H1 (cell line): ENCODE measurements at regions not wholly inside any gene's neighbourhood (a gene's known extent, or its start where the extent isn't known, plus 50 kb on each side); places are given as distances from the start of the nearest gene placed in this dataset.
"Not testable (repeated sequence)": the region's sequence is repeated elsewhere in the genome, so short reads cannot be mapped to it uniquely, and the experiment has no call there.

Source experiments
- CTCF ChIA-PET: fragments of 300-600 bp; sonication (Branson Sonifier 250); formaldehyde crosslinking; loops from one replicate; lab custom pipeline; 2021; ENCODE audit not compliant: partially characterized antibody; lab: Charles Lee
- POLR2A ChIA-PET: fragments of 300-600 bp; sonication (Branson Sonifier 250); formaldehyde crosslinking; loops from one replicate; lab custom pipeline; 2021; ENCODE audit warnings: inconsistent platforms; ENCODE audit not compliant: partially characterized antibody; lab: Charles Lee
- DNase-seq, 2 experiments: peaks; one replicate each; pipeline versions ENCODE4 v3.0.0 to v3.0.0-alpha.2; 2010 to 2022; ENCODE audit warnings: low spot score in 2 of 2, low read depth in 1 of 2, mixed read lengths in 1 of 2
- FAIRE-seq: peaks from 2 replicates; lab custom pipeline; 2011; peaks lifted over from hg19 to GRCh38; lab: Jason Lieb, UNC
- H2AFZ ChIP-seq: 2 replicates; pipeline ENCODE4 v1.8.1; 2012; ENCODE audit warnings: low read length, inconsistent platforms
- H2AK5ac ChIP-seq: 2 replicates; pipeline ENCODE4 v1.6.1; 2013; ENCODE audit warnings: low read depth, low read length
- H2BK120ac ChIP-seq: replicated peaks from 2 replicates; pipeline ENCODE3; 2013; ENCODE audit warnings: low read depth, low read length, inconsistent platforms
- H2BK12ac ChIP-seq: 2 replicates; pipeline ENCODE4 v1.6.1; 2013; ENCODE audit warnings: low read depth, low read length
- H2BK15ac ChIP-seq: 2 replicates; pipeline ENCODE4 v1.6.1; 2013; ENCODE audit warnings: low read length
- H2BK20ac ChIP-seq: 2 replicates; pipeline ENCODE4 v1.6.1; 2013; ENCODE audit warnings: low read length
- H2BK5ac ChIP-seq: 2 replicates; pipeline ENCODE4 v1.6.1; 2013; ENCODE audit warnings: low read depth, low read length
- H3K14ac ChIP-seq: 2 replicates; pipeline ENCODE4 v1.6.1; 2013; ENCODE audit warnings: inconsistent platforms; ENCODE audit not compliant: insufficient read length
- H3K18ac ChIP-seq: 2 replicates; pipeline ENCODE4 v1.6.1; 2013; ENCODE audit warnings: low read length; ENCODE audit errors: extremely low read depth
- H3K23ac ChIP-seq: 2 replicates; pipeline ENCODE4 v1.6.1; 2013; ENCODE audit warnings: inconsistent platforms; ENCODE audit not compliant: insufficient read length
- H3K23me2 ChIP-seq: 2 replicates; pipeline ENCODE4 v1.6.1; 2013; ENCODE audit warnings: low read depth, low read length
- H3K27ac ChIP-seq: 2 replicates; pipeline ENCODE4 v1.6.1; 2011; ENCODE audit warnings: low read depth, low read length, inconsistent platforms
- H3K27me3 ChIP-seq, 4 experiments: replicated peaks in 1 of 4; 1 replicate in 1 of 4; 2 replicates in 3 of 4; pipeline versions ENCODE4 v1.6.1 to v1.8.1; 2011 to 2013; ENCODE audit warnings: low read length in 3 of 4, mild to moderate bottlenecking in 3 of 4, inconsistent platforms in 2 of 4, mixed read lengths in 2 of 4, moderate library complexity in 1 of 4; ENCODE audit not compliant: control insufficient read depth in 3 of 4, insufficient read depth in 3 of 4; ENCODE audit errors: extremely low read depth in 1 of 4
- H3K36me3 ChIP-seq, 4 experiments: 2 replicates each; pipeline versions ENCODE4 v1.6.1 to v1.8.1; 2011 to 2013; ENCODE audit warnings: mild to moderate bottlenecking in 4 of 4, low read length in 3 of 4, moderate library complexity in 2 of 4, control low read depth in 1 of 4, inconsistent platforms in 1 of 4; ENCODE audit not compliant: insufficient read depth in 4 of 4, control insufficient read depth in 2 of 4
- H3K4ac ChIP-seq: replicated peaks from 2 replicates; pipeline ENCODE3; 2013; ENCODE audit warnings: low read length, low read depth, mixed read lengths, inconsistent platforms; ENCODE audit not compliant: insufficient read length
- H3K4me1 ChIP-seq, 4 experiments: replicated peaks in 1 of 4; 1 replicate in 1 of 4; 2 replicates in 3 of 4; pipeline versions ENCODE4 v1.6.1 to v1.8.1; 2011 to 2013; ENCODE audit warnings: low read length in 3 of 4, inconsistent platforms in 2 of 4, mixed read lengths in 1 of 4; ENCODE audit not compliant: insufficient read depth in 4 of 4, control insufficient read depth in 3 of 4
- H3K4me2 ChIP-seq, 2 experiments: 2 replicates each; pipeline versions ENCODE4 v1.6.1 to v1.8.1; 2011 to 2013; ENCODE audit warnings: low read depth in 2 of 2, low read length in 2 of 2, control low read depth in 1 of 2, inconsistent platforms in 1 of 2, mild to moderate bottlenecking in 1 of 2; ENCODE audit not compliant: insufficient read depth in 1 of 2
- H3K4me3 ChIP-seq, 4 experiments: fragments of 200-600, 300-600 bp in 1 of 4; sonication (generic), shearing (Covaris generic), sonication (Bioruptor Twin) in 1 of 4; 2 replicates each; pipeline versions ENCODE4 v1.5.1 to v1.8.1; 2011 to 2016; ENCODE audit warnings: low read length in 4 of 4, low read depth in 3 of 4, control low read depth in 2 of 4, inconsistent platforms in 2 of 4, mild to moderate bottlenecking in 2 of 4, mixed read lengths in 1 of 4, moderate library complexity in 1 of 4; ENCODE audit not compliant: insufficient read depth in 2 of 4; ENCODE audit errors: extremely low read depth in 1 of 4
- H3K56ac ChIP-seq: replicated peaks from 2 replicates; pipeline ENCODE3; 2013; ENCODE audit warnings: low read depth, mild to moderate bottlenecking, mixed read lengths, low read length, inconsistent platforms; ENCODE audit not compliant: insufficient read length
- H3K79me1 ChIP-seq: 2 replicates; pipeline ENCODE4 v1.6.1; 2013; ENCODE audit warnings: low read depth, low read length, control low read depth
- H3K79me2 ChIP-seq, 2 experiments: 2 replicates each; pipeline versions ENCODE4 v1.6.1 to v1.8.1; 2012 to 2013; ENCODE audit warnings: low read length in 2 of 2, mild to moderate bottlenecking in 2 of 2, inconsistent platforms in 1 of 2; ENCODE audit not compliant: insufficient read depth in 2 of 2, control insufficient read depth in 1 of 2
- H3K9ac ChIP-seq, 4 experiments: replicated peaks in 1 of 4; 1 replicate in 1 of 4; 2 replicates in 3 of 4; pipeline versions ENCODE4 v1.6.1 to v1.8.1; 2011 to 2013; ENCODE audit warnings: low read depth in 3 of 4, low read length in 3 of 4, control low read depth in 2 of 4, mild to moderate bottlenecking in 2 of 4, moderate library complexity in 2 of 4, inconsistent platforms in 1 of 4; ENCODE audit errors: extremely low read depth in 1 of 4
- H3K9me3 ChIP-seq, 2 experiments: 2 replicates each; pipeline versions ENCODE4 v1.6.1 to v1.8.1; 2012 to 2013; ENCODE audit warnings: mild to moderate bottlenecking in 2 of 2, moderate library complexity in 2 of 2, control low read depth in 1 of 2, inconsistent platforms in 1 of 2, low read depth in 1 of 2, low read length in 1 of 2, mixed read lengths in 1 of 2; ENCODE audit not compliant: insufficient read depth in 2 of 2
- H4K20me1 ChIP-seq, 2 experiments: replicated peaks in 1 of 2; 2 replicates each; pipeline versions ENCODE3 to v1.8.1; 2011 to 2013; ENCODE audit warnings: inconsistent platforms in 2 of 2, low read length in 2 of 2, mild to moderate bottlenecking in 1 of 2; ENCODE audit not compliant: insufficient read depth in 2 of 2, control insufficient read depth in 1 of 2
- H4K5ac ChIP-seq: 2 replicates; pipeline ENCODE4 v1.6.1; 2013; ENCODE audit warnings: low read length, low read depth, mixed read lengths, inconsistent platforms; ENCODE audit not compliant: insufficient read length
- H4K8ac ChIP-seq: 2 replicates; pipeline ENCODE4 v1.8.0; 2013; ENCODE audit warnings: mild to moderate bottlenecking, moderate library complexity, low read length, inconsistent platforms; ENCODE audit not compliant: insufficient read depth; ENCODE audit errors: extremely low read depth
- H4K91ac ChIP-seq: replicated peaks from 2 replicates; pipeline ENCODE3; 2013; ENCODE audit warnings: low read length, mixed read lengths, inconsistent platforms; ENCODE audit not compliant: insufficient read length
- WGBS, 2 experiments: shearing (Covaris generic) in 1 of 2; methylation state at CpG; one replicate each; pipeline versions ENCODE4 v1.1.6 to v1.1.7; 2013 to 2015; ENCODE audit warnings: low lambda C conversion rate in 2 of 2, mixed read lengths in 2 of 2, inconsistent platforms in 1 of 2, low coverage in 1 of 2, missing lambda C conversion rate in 1 of 2; ENCODE audit not compliant: insufficient replicate concordance in 2 of 2, insufficient coverage in 1 of 2, insufficient read length in 1 of 2; ENCODE audit errors: extremely low coverage in 1 of 2, missing lambda C conversion rate in 1 of 2; 5-methylcytosine and 5-hydroxymethylcytosine counted together

DNA sequence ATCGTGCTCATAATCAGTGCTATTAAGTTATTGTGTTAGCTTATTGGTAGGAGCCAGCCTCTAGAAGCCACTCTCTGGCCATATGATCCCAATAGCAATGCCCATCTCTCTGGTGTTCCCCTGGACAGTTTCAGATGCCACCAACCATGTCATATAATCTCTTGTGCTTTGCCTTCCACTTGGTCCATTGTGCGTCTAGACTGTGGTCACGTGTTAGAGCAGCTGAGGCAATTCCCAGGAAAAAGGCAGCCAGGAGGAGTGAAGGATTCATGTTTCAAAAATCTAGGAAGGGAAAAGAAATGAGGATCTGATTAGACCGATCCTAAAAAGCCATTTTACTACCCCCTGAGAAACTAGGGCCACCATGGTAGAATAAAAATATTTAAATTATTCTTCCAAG is 58.6 kb upstream of the AGAP9 start:
- H4K91ac ChIP-seq, H3K9ac ChIP-seq, H3K4ac ChIP-seq, H3K27me3 ChIP-seq, H3K14ac ChIP-seq, H3K4me3 ChIP-seq, H2AFZ ChIP-seq, CTCF ChIA-PET, POLR2A ChIA-PET, H4K5ac ChIP-seq, H3K18ac ChIP-seq, H3K36me3 ChIP-seq, FAIRE-seq, H2BK12ac ChIP-seq, H3K4me2 ChIP-seq, H4K20me1 ChIP-seq, H3K4me1 ChIP-seq, H3K79me1 ChIP-seq, H4K8ac ChIP-seq, H3K56ac ChIP-seq, H3K9me3 ChIP-seq, H2BK5ac ChIP-seq, H2BK120ac ChIP-seq, H2BK20ac ChIP-seq, H3K23me2 ChIP-seq, H3K23ac ChIP-seq, H2AK5ac ChIP-seq, H2BK15ac ChIP-seq, H3K79me2 ChIP-seq, H3K27ac ChIP-seq, DNase-seq: not testable (repeated sequence)
- WGBS, 2 experiments: 92% methylated on average over 3 of the region's 4 CpGs; no CpG with 5 or more reads in 1 of the 2 experiments

DNA sequence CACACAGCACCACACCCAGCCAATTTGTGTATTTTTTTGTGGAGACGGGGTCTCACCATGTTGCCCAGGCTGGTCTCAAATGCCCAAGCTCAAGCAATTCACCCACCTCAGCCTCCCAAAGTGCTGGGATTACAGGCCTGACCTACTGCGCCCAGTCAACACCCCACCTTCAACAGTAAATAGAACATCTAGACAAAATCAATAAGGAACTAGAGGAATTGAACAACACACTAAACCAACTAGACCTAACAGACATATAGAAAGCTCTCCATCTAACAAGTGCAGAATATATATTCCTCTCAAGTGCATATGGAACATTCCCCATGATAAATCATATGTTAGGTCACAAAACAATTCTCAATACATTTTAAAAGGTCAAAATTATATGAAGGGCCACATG is 56.6 kb upstream of the AGAP9 start:
- H2BK120ac ChIP-seq, H3K9ac ChIP-seq, H2BK20ac ChIP-seq, H3K9me3 ChIP-seq, H3K36me3 ChIP-seq, H3K23ac ChIP-seq, H2AFZ ChIP-seq, H2BK5ac ChIP-seq, H3K4me2 ChIP-seq, H3K4ac ChIP-seq, H3K27ac ChIP-seq, H4K91ac ChIP-seq, FAIRE-seq, H3K23me2 ChIP-seq, H3K56ac ChIP-seq, H3K79me1 ChIP-seq, H4K5ac ChIP-seq, H3K27me3 ChIP-seq, H3K4me1 ChIP-seq, H2AK5ac ChIP-seq, POLR2A ChIA-PET, H3K79me2 ChIP-seq, H3K14ac ChIP-seq, H3K18ac ChIP-seq, H2BK12ac ChIP-seq, DNase-seq, H4K8ac ChIP-seq, CTCF ChIA-PET, H4K20me1 ChIP-seq, H2BK15ac ChIP-seq, H3K4me3 ChIP-seq: not testable (repeated sequence)
- WGBS, 2 experiments: no CpG with 5 or more reads among the region's 2 CpGs
